IPS-18a (cell line): ENCODE measurements at regions not wholly inside any gene's neighbourhood (a gene's known extent, or its start where the extent isn't known, plus 50 kb on each side); places are given as distances from the start of the nearest gene placed in this dataset.

Experiments used
- H3K27ac ChIP-seq: one replicate; pipeline ENCODE4 v1.5.1; 2013; ENCODE audit warnings: low read length
- H3K27me3 ChIP-seq: one replicate; pipeline ENCODE4 v1.6.1; 2013; ENCODE audit warnings: mild to moderate bottlenecking, low read length; ENCODE audit not compliant: control insufficient read depth, insufficient read depth
- H3K36me3 ChIP-seq: one replicate; pipeline ENCODE4 v1.6.1; 2013; ENCODE audit warnings: low read depth, low read length; ENCODE audit not compliant: control insufficient read depth
- H3K4me1 ChIP-seq: one replicate; pipeline ENCODE4 v1.6.1; 2013; ENCODE audit warnings: low read depth, low read length; ENCODE audit not compliant: control insufficient read depth
- H3K4me3 ChIP-seq: one replicate; pipeline ENCODE4 v1.5.1; 2013; ENCODE audit warnings: low read length
- H3K9ac ChIP-seq: one replicate; pipeline ENCODE4 v1.6.1; 2013; ENCODE audit warnings: mild to moderate bottlenecking, low read length, moderate library complexity
- H3K9me3 ChIP-seq: one replicate; pipeline ENCODE4 v1.6.1; 2013; ENCODE audit warnings: low read depth, low read length; ENCODE audit not compliant: control insufficient read depth

GRCh38 chr22:34931026-34931425, 134.9 kb upstream of the ISX start:
- H3K4me3 ChIP-seq: no peak overlapping the region
- no peak overlapping the region for H3K27ac ChIP-seq
- peaks cover 4% of the 10 kb centered on the region for H3K4me1 ChIP-seq
- no peak overlapping the region for H3K9ac ChIP-seq
- no peaks in the 10 kb centered on the region for H3K36me3 ChIP-seq
- H3K9me3 ChIP-seq: no peaks in the 10 kb centered on the region
- H3K27me3 ChIP-seq: no peaks in the 10 kb centered on the region

- Histone ChIP-seq H3K27me3 (no peaks in the 10 kb centered on the region), H3K9me3 (no peaks in the 10 kb centered on the region), H3K4me1 (peaks cover 4% of the 10 kb centered on the region)
Observed at GRCh38 chr22:34934261-34934660, 131.7 kb upstream of the ISX start.

GRCh38 chr22:34943830-34944229, 122.1 kb upstream of the ISX start:
- H3K4me1 ChIP-seq: no peaks in the 10 kb centered on the region
- H3K4me3 ChIP-seq: no peak overlapping the region
- H3K9ac ChIP-seq: no peak overlapping the region
- no peaks in the 10 kb centered on the region for H3K9me3 ChIP-seq
- no peaks in the 10 kb centered on the region for H3K27me3 ChIP-seq
- H3K36me3 ChIP-seq: no peaks in the 10 kb centered on the region
- no peak overlapping the region for H3K27ac ChIP-seq

More at GRCh38 chr22:34934261-34934660, 131.7 kb upstream of the ISX start:
- Histone ChIP-seq H3K27ac (no peak overlapping the region), H3K36me3 (no peaks in the 10 kb centered on the region), H3K9ac (no peak overlapping the region), H3K4me3 (no peak overlapping the region)

- Histone ChIP-seq H3K27me3 (no peaks in the 10 kb centered on the region), H3K9me3 (no peaks in the 10 kb centered on the region), H3K27ac (no peak overlapping the region), H3K4me3 (no peak overlapping the region), H3K9ac (no peak overlapping the region), H3K36me3 (no peaks in the 10 kb centered on the region), H3K4me1 (peaks cover 10% of the 10 kb centered on the region)
Observed at GRCh38 chr22:34946339-34946985, 119.5 kb upstream of the ISX start.

- Histone ChIP-seq H3K4me1 (peaks cover 10% of the 10 kb centered on the region), H3K9ac (no peak overlapping the region), H3K27me3 (no peaks in the 10 kb centered on the region), H3K36me3 (no peaks in the 10 kb centered on the region), H3K27ac (no peak overlapping the region), H3K9me3 (no peaks in the 10 kb centered on the region), H3K4me3 (no peak overlapping the region)
Observed at GRCh38 chr22:34950489-34950888, 115.5 kb upstream of the ISX start.

- Histone ChIP-seq H3K27me3 (no peaks in the 10 kb centered on the region), H3K4me3 (no peak overlapping the region), H3K4me1 (peaks cover 10% of the 10 kb centered on the region), H3K36me3 (no peaks in the 10 kb centered on the region), H3K9ac (no peak overlapping the region), H3K27ac (no peak overlapping the region), H3K9me3 (no peaks in the 10 kb centered on the region)
Observed at GRCh38 chr22:34951212-34951611, 114.7 kb upstream of the ISX start.

- Histone ChIP-seq H3K4me3 (no peak overlapping the region), H3K4me1 (no peaks in the 10 kb centered on the region), H3K36me3 (no peaks in the 10 kb centered on the region), H3K27me3 (no peaks in the 10 kb centered on the region), H3K27ac (no peak overlapping the region), H3K9me3 (no peaks in the 10 kb centered on the region), H3K9ac (no peak overlapping the region)
Observed at GRCh38 chr22:34960005-34960404, 106.0 kb upstream of the ISX start.

- Histone ChIP-seq H3K36me3 (no peaks in the 10 kb centered on the region), H3K27ac (no peak overlapping the region), H3K4me1 (peaks cover 10% of the 10 kb centered on the region), H3K9ac (no peak overlapping the region), H3K27me3 (no peaks in the 10 kb centered on the region), H3K9me3 (no peaks in the 10 kb centered on the region), H3K4me3 (no peak overlapping the region)
Observed at GRCh38 chr22:34966980-34967565, 98.9 kb upstream of the ISX start.

GRCh38 chr22:34969001-34969790, 96.8 kb upstream of the ISX start:
- Histone ChIP-seq H3K36me3 (no peaks in the 10 kb centered on the region), H3K9me3 (no peaks in the 10 kb centered on the region), H3K27me3 (no peaks in the 10 kb centered on the region), H3K27ac (no peak overlapping the region), H3K9ac (no peak overlapping the region), H3K4me1 (peaks cover 28% of the 10 kb centered on the region), H3K4me3 (no peak overlapping the region)

- no peaks in the 10 kb centered on the region for H3K27me3 ChIP-seq
- H3K36me3 ChIP-seq: no peaks in the 10 kb centered on the region
- no peak overlapping the region for H3K27ac ChIP-seq
- peaks cover 28% of the 10 kb centered on the region for H3K4me1 ChIP-seq
- no peaks in the 10 kb centered on the region for H3K9me3 ChIP-seq
- no peak overlapping the region for H3K9ac ChIP-seq
- H3K4me3 ChIP-seq: no peak overlapping the region
Observed at GRCh38 chr22:34971456-34971855, 94.5 kb upstream of the ISX start.

- no peaks in the 10 kb centered on the region for H3K36me3 ChIP-seq
- no peaks in the 10 kb centered on the region for H3K27me3 ChIP-seq
- no peaks in the 10 kb centered on the region for H3K9me3 ChIP-seq
- no peak overlapping the region for H3K4me3 ChIP-seq
- no peak overlapping the region for H3K27ac ChIP-seq
- no peak overlapping the region for H3K9ac ChIP-seq
- H3K4me1 ChIP-seq: peaks cover 28% of the 10 kb centered on the region
Observed at GRCh38 chr22:34972191-34972897, 93.6 kb upstream of the ISX start.
